ENCODE measurements at regions not wholly inside any gene's neighbourhood (a gene's known extent, or its start where the extent isn't known, plus 50 kb on each side); places are given as distances from the start of the nearest gene placed in this dataset.

DNA sequence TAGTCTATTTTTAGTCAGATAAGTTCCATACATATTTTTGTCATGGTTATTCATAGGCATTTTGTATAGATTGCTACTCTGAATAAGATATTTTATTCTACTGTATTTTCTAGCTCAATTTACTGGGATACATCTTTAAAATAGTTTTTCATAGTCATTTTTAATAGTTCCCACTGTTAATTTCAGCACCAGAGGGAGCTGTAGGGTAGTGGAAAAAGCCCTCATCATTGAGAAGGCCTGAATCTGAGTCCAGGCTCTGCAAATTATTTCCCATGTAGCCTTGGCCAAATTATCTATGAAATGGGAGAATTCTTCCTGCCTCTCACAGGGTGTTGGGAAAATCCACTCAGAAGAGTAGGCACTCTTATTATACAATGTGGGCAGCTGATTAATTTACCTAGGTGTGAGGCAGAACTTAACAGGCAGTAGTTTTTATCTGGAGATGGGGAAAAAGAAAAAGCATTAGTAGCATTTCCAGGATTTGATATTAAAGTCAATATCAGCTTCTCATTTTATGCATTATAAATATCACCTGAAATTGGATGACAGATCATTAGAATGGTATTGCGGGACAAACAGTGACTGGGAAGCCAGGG, 102.9 kb upstream of the PAQR3 start:
- H3K9ac ChIP-seq (ENCODE audit: low read length) = no peak overlapping the region
- peak; percentile 73 for TF ChIP-seq RAD21 (conservative IDR thresholded peaks at IDR 0.05)
- no peak for TF ChIP-seq MXI1 (conservative IDR thresholded peaks at IDR 0.05; ENCODE audit: poor library complexity, severe bottlenecking)
- no peak for TF ChIP-seq TAF1 (IDR thresholded peaks at IDR 0.05; ENCODE audit: low read depth)
- no peak for TF ChIP-seq EZH2 (IDR thresholded peaks at IDR 0.05; ENCODE audit: borderline replicate concordance, insufficient read depth, low read length, poor library complexity, severe bottlenecking)
- TF ChIP-seq POLR2AphosphoS5 (IDR thresholded peaks at IDR 0.05) = no peak
- TF ChIP-seq, protein P1, sequence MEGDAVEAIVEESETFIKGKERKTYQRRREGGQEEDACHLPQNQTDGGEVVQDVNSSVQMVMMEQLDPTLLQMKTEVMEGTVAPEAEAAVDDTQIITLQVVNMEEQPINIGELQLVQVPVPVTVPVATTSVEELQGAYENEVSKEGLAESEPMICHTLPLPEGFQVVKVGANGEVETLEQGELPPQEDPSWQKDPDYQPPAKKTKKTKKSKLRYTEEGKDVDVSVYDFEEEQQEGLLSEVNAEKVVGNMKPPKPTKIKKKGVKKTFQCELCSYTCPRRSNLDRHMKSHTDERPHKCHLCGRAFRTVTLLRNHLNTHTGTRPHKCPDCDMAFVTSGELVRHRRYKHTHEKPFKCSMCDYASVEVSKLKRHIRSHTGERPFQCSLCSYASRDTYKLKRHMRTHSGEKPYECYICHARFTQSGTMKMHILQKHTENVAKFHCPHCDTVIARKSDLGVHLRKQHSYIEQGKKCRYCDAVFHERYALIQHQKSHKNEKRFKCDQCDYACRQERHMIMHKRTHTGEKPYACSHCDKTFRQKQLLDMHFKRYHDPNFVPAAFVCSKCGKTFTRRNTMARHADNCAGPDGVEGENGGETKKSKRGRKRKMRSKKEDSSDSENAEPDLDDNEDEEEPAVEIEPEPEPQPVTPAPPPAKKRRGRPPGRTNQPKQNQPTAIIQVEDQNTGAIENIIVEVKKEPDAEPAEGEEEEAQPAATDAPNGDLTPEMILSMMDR (IDR thresholded peaks at IDR 0.05; ENCODE audit: poor library complexity, severe bottlenecking) = peak; percentile 66
- TF ChIP-seq, protein P2, sequence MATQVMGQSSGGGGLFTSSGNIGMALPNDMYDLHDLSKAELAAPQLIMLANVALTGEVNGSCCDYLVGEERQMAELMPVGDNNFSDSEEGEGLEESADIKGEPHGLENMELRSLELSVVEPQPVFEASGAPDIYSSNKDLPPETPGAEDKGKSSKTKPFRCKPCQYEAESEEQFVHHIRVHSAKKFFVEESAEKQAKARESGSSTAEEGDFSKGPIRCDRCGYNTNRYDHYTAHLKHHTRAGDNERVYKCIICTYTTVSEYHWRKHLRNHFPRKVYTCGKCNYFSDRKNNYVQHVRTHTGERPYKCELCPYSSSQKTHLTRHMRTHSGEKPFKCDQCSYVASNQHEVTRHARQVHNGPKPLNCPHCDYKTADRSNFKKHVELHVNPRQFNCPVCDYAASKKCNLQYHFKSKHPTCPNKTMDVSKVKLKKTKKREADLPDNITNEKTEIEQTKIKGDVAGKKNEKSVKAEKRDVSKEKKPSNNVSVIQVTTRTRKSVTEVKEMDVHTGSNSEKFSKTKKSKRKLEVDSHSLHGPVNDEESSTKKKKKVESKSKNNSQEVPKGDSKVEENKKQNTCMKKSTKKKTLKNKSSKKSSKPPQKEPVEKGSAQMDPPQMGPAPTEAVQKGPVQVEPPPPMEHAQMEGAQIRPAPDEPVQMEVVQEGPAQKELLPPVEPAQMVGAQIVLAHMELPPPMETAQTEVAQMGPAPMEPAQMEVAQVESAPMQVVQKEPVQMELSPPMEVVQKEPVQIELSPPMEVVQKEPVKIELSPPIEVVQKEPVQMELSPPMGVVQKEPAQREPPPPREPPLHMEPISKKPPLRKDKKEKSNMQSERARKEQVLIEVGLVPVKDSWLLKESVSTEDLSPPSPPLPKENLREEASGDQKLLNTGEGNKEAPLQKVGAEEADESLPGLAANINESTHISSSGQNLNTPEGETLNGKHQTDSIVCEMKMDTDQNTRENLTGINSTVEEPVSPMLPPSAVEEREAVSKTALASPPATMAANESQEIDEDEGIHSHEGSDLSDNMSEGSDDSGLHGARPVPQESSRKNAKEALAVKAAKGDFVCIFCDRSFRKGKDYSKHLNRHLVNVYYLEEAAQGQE (IDR thresholded peaks at IDR 0.05; ENCODE audit: borderline replicate concordance) = no peak
- TF ChIP-seq SMC3 (conservative IDR thresholded peaks at IDR 0.05; ENCODE audit: poor library complexity) = peak; percentile 76
- no peak for TF ChIP-seq EP300 (conservative IDR thresholded peaks at IDR 0.05; ENCODE audit: poor library complexity, severe bottlenecking)

DNA sequence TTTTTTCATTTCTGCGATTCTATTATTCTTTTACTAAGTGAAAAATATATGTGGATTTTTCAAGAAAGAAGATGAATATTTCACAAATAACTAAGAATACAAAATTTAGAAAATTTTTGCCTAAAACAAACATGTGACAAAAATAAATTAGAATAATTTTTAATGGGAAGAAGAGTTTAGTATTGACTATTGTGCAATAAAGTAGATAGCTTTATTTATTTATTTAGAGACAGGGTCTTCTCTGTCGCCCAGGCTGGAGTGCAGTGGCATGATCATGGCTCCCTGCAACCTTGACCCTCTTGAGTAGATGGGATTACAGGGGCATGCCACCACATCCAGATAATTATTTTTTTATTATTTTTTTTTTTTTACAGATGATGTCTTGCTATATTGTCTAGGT, 95.3 kb upstream of the PAQR3 start:
- H2AFZ ChIP-seq (ENCODE audit: low read depth, low read length) = no peak overlapping the region
- no peaks in the 10 kb centered on the region for H3K9me3 ChIP-seq (ENCODE audit: low read length)
- H3K79me2 ChIP-seq (replicated peaks; ENCODE audit: insufficient read depth, low read length) = no peaks in the 10 kb centered on the region
- no peak overlapping the region for H3K9ac ChIP-seq (ENCODE audit: low read length)
- H3K4me3 ChIP-seq (ENCODE audit: low read length) = no peak overlapping the region
- no peaks in the 10 kb centered on the region for H3F3A ChIP-seq (ENCODE audit: insufficient read depth, low read length, poor library complexity, severe bottlenecking)
- no peaks in the 10 kb centered on the region for H3K9me2 ChIP-seq (ENCODE audit: insufficient read depth, low read length)
- no peak overlapping the region for H3K4me2 ChIP-seq (ENCODE audit: low read length)
- no peaks in the 10 kb centered on the region for H3K36me3 ChIP-seq (ENCODE audit: insufficient read depth, low read length)
- TF ChIP-seq TAF1 (IDR thresholded peaks at IDR 0.05; ENCODE audit: low read depth) (no peak), SMC3 (conservative IDR thresholded peaks at IDR 0.05; ENCODE audit: poor library complexity) (no peak), EZH2 (IDR thresholded peaks at IDR 0.05; ENCODE audit: borderline replicate concordance, insufficient read depth, low read length, poor library complexity, severe bottlenecking) (no peak), RAD21 (conservative IDR thresholded peaks at IDR 0.05) (no peak), EP300 (conservative IDR thresholded peaks at IDR 0.05; ENCODE audit: poor library complexity, severe bottlenecking) (no peak), MXI1 (conservative IDR thresholded peaks at IDR 0.05; ENCODE audit: poor library complexity, severe bottlenecking) (no peak), POLR2AphosphoS5 (IDR thresholded peaks at IDR 0.05) (no peak)
- TF ChIP-seq, protein P2 (IDR thresholded peaks at IDR 0.05; ENCODE audit: borderline replicate concordance) = no peak
- TF ChIP-seq, protein P1 (IDR thresholded peaks at IDR 0.05; ENCODE audit: poor library complexity, severe bottlenecking) = no peak
- H3K27ac ChIP-seq (ENCODE audit: low read length) = no peak overlapping the region
- H3K27me3 ChIP-seq (ENCODE audit: insufficient read depth, low read depth, low read length) = no peaks in the 10 kb centered on the region
- no peaks in the 10 kb centered on the region for H4K20me1 ChIP-seq (ENCODE audit: insufficient read depth)

More for the DNA sequence above, 102.9 kb upstream of the PAQR3 start:
- Histone ChIP-seq H3K9me2 (ENCODE audit: insufficient read depth, low read length) (no peaks in the 10 kb centered on the region), H3K27me3 (ENCODE audit: insufficient read depth, low read depth, low read length) (no peaks in the 10 kb centered on the region), H3K36me3 (ENCODE audit: insufficient read depth, low read length) (no peaks in the 10 kb centered on the region), H4K20me1 (ENCODE audit: insufficient read depth) (no peaks in the 10 kb centered on the region), H2AFZ (ENCODE audit: low read depth, low read length) (no peak overlapping the region), H3K4me3 (ENCODE audit: low read length) (no peak overlapping the region), H3K27ac (ENCODE audit: low read length) (no peak overlapping the region), H3F3A (ENCODE audit: insufficient read depth, low read length, poor library complexity, severe bottlenecking) (no peaks in the 10 kb centered on the region), H3K79me2 (replicated peaks; ENCODE audit: insufficient read depth, low read length) (no peaks in the 10 kb centered on the region), H3K4me2 (ENCODE audit: low read length) (no peak overlapping the region), H3K9me3 (ENCODE audit: low read length) (no peaks in the 10 kb centered on the region)
